Body of pancreas (tissue), 4 donors: ENCODE measurements at regions not wholly inside any gene's neighbourhood (a gene's known extent, or its start where the extent isn't known, plus 50 kb on each side); places are given as distances from the start of the nearest gene placed in this dataset.

Experiments
- POLR2A ChIP-seq, 3 donors: fragments of 450-650 bp; IDR thresholded peaks; one replicate each; pipeline ENCODE4 v1.6.1; 2016; ENCODE audit warnings: antibody characterized with exemption in 3 of 3, mild to moderate bottlenecking in 2 of 3
- TF ChIP-seq, protein P1 (sequence below), 7 experiments: fragments of 450-650 bp in 4 of 7; fragments of 200-600 bp in 3 of 7; sonication (generic) in 3 of 7; IDR thresholded peaks; one replicate each; pipeline ENCODE4 v1.5.1; 2016 to 2019; ENCODE audit warnings: antibody characterized with exemption in 7 of 7

DNA sequence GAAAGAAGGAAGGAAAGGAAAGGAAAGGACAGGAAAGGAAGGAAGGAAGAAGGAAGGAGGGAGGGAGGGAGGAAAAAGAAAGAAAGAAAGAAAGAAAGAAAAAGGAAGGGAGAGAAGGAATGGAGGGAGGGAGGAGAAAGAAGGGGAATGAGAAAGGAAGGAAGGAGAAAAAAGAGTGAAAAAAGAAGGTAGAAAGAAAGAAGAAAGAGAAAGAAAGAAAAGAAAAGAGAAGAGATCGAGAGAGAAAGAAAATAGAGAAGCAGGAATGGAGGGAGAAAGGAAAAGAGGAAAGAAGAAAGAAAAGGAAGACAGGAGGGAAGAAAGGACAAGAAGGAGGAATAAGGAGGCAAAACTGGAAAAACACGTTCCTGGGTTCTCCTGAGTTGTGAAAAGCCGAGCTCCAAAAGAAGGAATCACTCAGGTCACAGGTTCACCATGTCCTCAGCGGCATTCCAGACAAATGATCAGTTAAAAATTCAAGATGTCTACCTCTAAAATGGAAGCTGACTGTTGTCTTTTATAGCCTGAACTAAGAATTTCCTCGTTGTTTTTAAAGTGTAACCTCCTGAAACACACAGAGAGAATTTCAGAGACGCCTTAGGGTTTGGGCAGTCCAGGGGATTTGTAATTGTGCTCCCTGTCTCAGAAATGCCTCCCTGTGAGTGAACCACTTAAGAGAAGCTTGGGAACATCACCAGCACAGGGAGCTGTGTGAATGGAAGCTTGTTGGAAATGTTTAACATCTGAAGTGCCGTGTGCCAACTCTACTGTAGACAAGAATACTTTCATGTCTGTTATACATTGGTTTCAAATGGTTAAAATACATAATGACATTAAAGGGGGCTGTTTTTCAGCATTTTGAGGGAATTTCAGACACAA is 80.7 kb downstream of the INHBA start:
- TF ChIP-seq, protein P1, sequence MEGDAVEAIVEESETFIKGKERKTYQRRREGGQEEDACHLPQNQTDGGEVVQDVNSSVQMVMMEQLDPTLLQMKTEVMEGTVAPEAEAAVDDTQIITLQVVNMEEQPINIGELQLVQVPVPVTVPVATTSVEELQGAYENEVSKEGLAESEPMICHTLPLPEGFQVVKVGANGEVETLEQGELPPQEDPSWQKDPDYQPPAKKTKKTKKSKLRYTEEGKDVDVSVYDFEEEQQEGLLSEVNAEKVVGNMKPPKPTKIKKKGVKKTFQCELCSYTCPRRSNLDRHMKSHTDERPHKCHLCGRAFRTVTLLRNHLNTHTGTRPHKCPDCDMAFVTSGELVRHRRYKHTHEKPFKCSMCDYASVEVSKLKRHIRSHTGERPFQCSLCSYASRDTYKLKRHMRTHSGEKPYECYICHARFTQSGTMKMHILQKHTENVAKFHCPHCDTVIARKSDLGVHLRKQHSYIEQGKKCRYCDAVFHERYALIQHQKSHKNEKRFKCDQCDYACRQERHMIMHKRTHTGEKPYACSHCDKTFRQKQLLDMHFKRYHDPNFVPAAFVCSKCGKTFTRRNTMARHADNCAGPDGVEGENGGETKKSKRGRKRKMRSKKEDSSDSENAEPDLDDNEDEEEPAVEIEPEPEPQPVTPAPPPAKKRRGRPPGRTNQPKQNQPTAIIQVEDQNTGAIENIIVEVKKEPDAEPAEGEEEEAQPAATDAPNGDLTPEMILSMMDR (IDR thresholded peaks at IDR 0.05), result no peak
- no peak for TF ChIP-seq POLR2A (IDR thresholded peaks at IDR 0.05)
